GM18870 (cell line): ENCODE measurements at regions not wholly inside any gene's neighbourhood (a gene's known extent, or its start where the extent isn't known, plus 50 kb on each side); places are given as distances from the start of the nearest gene placed in this dataset.
"Not testable (repeated sequence)": the region's sequence is repeated elsewhere in the genome, so short reads cannot be mapped to it uniquely, and the experiment has no call there.

Experiments used
- ATAC-seq: cut with Tn5 transposase; IDR thresholded peaks from one replicate; pipeline ENCODE4 v1.9.1; 2021; ENCODE audit warnings: moderate library complexity; ENCODE audit not compliant: unreplicated experiment

GRCh38 chr2:154580767-154581166 is 117.7 kb upstream of the KCNJ3 start:
- no peak for ATAC-seq

- not testable (repeated sequence) for ATAC-seq
Observed at GRCh38 chr2:154582694-154583093, 115.8 kb upstream of the KCNJ3 start.

- not testable (repeated sequence) for ATAC-seq
Observed at GRCh38 chr2:154583274-154583673, 115.2 kb upstream of the KCNJ3 start.

- ATAC-seq: no peak
Observed at GRCh38 chr2:154587739-154588138, 110.8 kb upstream of the KCNJ3 start.

GRCh38 chr2:154588838-154589237 is 109.7 kb upstream of the KCNJ3 start:
- no peak for ATAC-seq

GRCh38 chr2:154589514-154589913 is 109.0 kb upstream of the KCNJ3 start:
- ATAC-seq: no peak

- no peak for ATAC-seq
Observed at GRCh38 chr2:154591294-154591820, 107.1 kb upstream of the KCNJ3 start.

GRCh38 chr2:154599189-154599588 is 99.3 kb upstream of the KCNJ3 start:
- no peak for ATAC-seq

GRCh38 chr2:154600927-154601494 is 97.5 kb upstream of the KCNJ3 start:
- ATAC-seq: no peak

GRCh38 chr2:154603682-154604081 is 94.8 kb upstream of the KCNJ3 start:
- no peak for ATAC-seq

GRCh38 chr2:154608438-154608837 is 90.1 kb upstream of the KCNJ3 start:
- ATAC-seq: no peak

- no peak for ATAC-seq
Observed at GRCh38 chr2:154614906-154615305, 83.6 kb upstream of the KCNJ3 start.

- no peak for ATAC-seq
Observed at GRCh38 chr2:154616659-154617058, 81.8 kb upstream of the KCNJ3 start.

- no peak for ATAC-seq
Observed at GRCh38 chr2:154620471-154620870, 78.0 kb upstream of the KCNJ3 start.

GRCh38 chr2:154623819-154624218 is 74.7 kb upstream of the KCNJ3 start:
- no peak for ATAC-seq

- no peak for ATAC-seq
Observed at GRCh38 chr2:154637456-154637855, 61.0 kb upstream of the KCNJ3 start.

- ATAC-seq: no peak
Observed at GRCh38 chr2:154638783-154639182, 59.7 kb upstream of the KCNJ3 start.

- no peak for ATAC-seq
Observed at GRCh38 chr2:154640000-154640399, 58.5 kb upstream of the KCNJ3 start.
